K562 (cell line): ENCODE measurements at regions not wholly inside any gene's neighbourhood (a gene's known extent, or its start where the extent isn't known, plus 50 kb on each side); places are given as distances from the start of the nearest gene placed in this dataset.

Experiments used
- ATAC-seq: fragments of 200-7000 bp; cut with Tn5 transposase; 3 replicates; pipeline ENCODE4 v1.9.1; 2020; ENCODE audit warnings: moderate library complexity
- BruUV-seq: library from RNA; stranded (reverse); fragments of 400-500 nt; replicated peaks from 2 replicates; lab custom pipeline; 2021; lab: Mats Ljungman, UMichigan
- CTCF ChIA-PET: fragments of 300-600 bp; formaldehyde crosslinking; extraction: SDS; loops from one replicate; lab custom pipeline; 2021; ENCODE audit warnings: low intra/inter-chr PET ratio; lab: Yijun Ruan, JAX
- POLR2A ChIA-PET: fragments of 300-600, 350-650 bp; sonication (Branson Sonifier 250); formaldehyde crosslinking; extraction: SDS; loops from one replicate; lab custom pipeline; 2021; ENCODE audit warnings: antibody characterized with exemption, inconsistent platforms; lab: Yijun Ruan, JAX
- DNase-seq, 4 experiments: peaks; one replicate each; pipeline versions ENCODE4 v3.0.0 to v3.0.0-alpha.2; 2011 to 2018; ENCODE audit warnings: low spot score in 3 of 4, mixed read lengths in 3 of 4; ENCODE audit errors: extremely low read depth in 1 of 4
- FAIRE-seq: peaks from 2 replicates; lab custom pipeline; 2011; peaks lifted over from hg19 to GRCh38; lab: Jason Lieb, UNC
- H2AFZ ChIP-seq: 2 replicates; pipeline ENCODE4 v1.6.0; 2011; ENCODE audit warnings: low read depth, low read length, control low read depth, inconsistent platforms
- H3K27ac ChIP-seq: fragments of 200-600 bp; 3 replicates; pipeline ENCODE4 v1.8.0; 2011; ENCODE audit warnings: low read depth, mild to moderate bottlenecking, control low read depth, inconsistent platforms, low read length, moderate library complexity, mixed read lengths; ENCODE audit errors: extremely low read depth
- H3K27me3 ChIP-seq, 2 experiments: fragments of 300-600 bp in 1 of 2; 2 replicates in 1 of 2; 3 replicates in 1 of 2; pipeline versions ENCODE4 v1.6.0 to v1.8.0; 2011; ENCODE audit warnings: inconsistent platforms in 2 of 2, low read length in 2 of 2, mild to moderate bottlenecking in 1 of 2, mixed read lengths in 1 of 2, moderate library complexity in 1 of 2; ENCODE audit not compliant: control insufficient read depth in 2 of 2, insufficient read depth in 2 of 2
- H3K36me3 ChIP-seq: fragments of 300-600 bp; 3 replicates; pipeline ENCODE4 v1.8.0; 2011; ENCODE audit warnings: mild to moderate bottlenecking, low read length, inconsistent platforms; ENCODE audit not compliant: control insufficient read depth, insufficient read depth
- H3K4me1 ChIP-seq, 2 experiments: fragments of 200-600 bp in 1 of 2; replicated peaks in 1 of 2; 2 replicates in 1 of 2; 3 replicates in 1 of 2; pipeline versions ENCODE4 v1.5.1 to v1.8.0; 2011; ENCODE audit warnings: inconsistent platforms in 2 of 2, low read length in 2 of 2, mild to moderate bottlenecking in 1 of 2, mixed read lengths in 1 of 2, moderate library complexity in 1 of 2; ENCODE audit not compliant: control insufficient read depth in 2 of 2, insufficient read depth in 2 of 2
- H3K4me2 ChIP-seq: 2 replicates; pipeline ENCODE4 v1.6.1; 2011; ENCODE audit warnings: low read length, control low read depth, inconsistent platforms, mixed read lengths; ENCODE audit not compliant: insufficient read depth
- H3K4me3 ChIP-seq: fragments of 200-600 bp; sonication (generic), shearing (Covaris generic); 2 replicates; pipeline ENCODE4 v1.5.1; 2016; ENCODE audit warnings: control low read depth, inconsistent platforms
- H3K79me2 ChIP-seq: fragments of 200-600 bp; 3 replicates; pipeline ENCODE4 v1.8.0; 2011; ENCODE audit warnings: low read length, inconsistent platforms; ENCODE audit not compliant: control insufficient read depth, insufficient read depth
- H3K9ac ChIP-seq, 2 experiments: 2 replicates each; pipeline versions ENCODE4 v1.6.0 to v1.6.1; 2011; ENCODE audit warnings: low read depth in 2 of 2, low read length in 2 of 2, control low read depth in 1 of 2, inconsistent platforms in 1 of 2, mild to moderate bottlenecking in 1 of 2, mixed read lengths in 1 of 2; ENCODE audit not compliant: insufficient read depth in 1 of 2
- H3K9me1 ChIP-seq: one replicate; pipeline ENCODE4 v1.6.0; 2011; ENCODE audit warnings: inconsistent platforms, mild to moderate bottlenecking, low read length, moderate library complexity; ENCODE audit not compliant: control insufficient read depth, insufficient read depth
- H3K9me3 ChIP-seq: replicated peaks from 2 replicates; pipeline ENCODE4 v1.5.1; 2011; ENCODE audit warnings: low read depth, low read length, inconsistent platforms; ENCODE audit not compliant: control insufficient read depth, insufficient read depth
- H4K20me1 ChIP-seq: replicated peaks from 2 replicates; pipeline ENCODE4 v1.6.1; 2011; ENCODE audit warnings: low read length, inconsistent platforms, mixed read lengths; ENCODE audit not compliant: control insufficient read depth, insufficient read depth
- CAMTA2 ChIP-seq: fragments of 250-450 bp; sonication (Bioruptor Pico); conservative IDR thresholded peaks from 2 replicates; pipeline ENCODE4 v1.5.1; 2022
- HDAC3 ChIP-seq: fragments of 450-650 bp; IDR thresholded peaks from 2 replicates; pipeline ENCODE4 v1.6.1; 2018; ENCODE audit warnings: borderline replicate concordance, mild to moderate bottlenecking, moderate library complexity; ENCODE audit not compliant: partially characterized antibody
- MTA1 ChIP-seq: fragments of 450-650 bp; IDR thresholded peaks from 2 replicates; pipeline ENCODE4 v1.6.1; 2017; ENCODE audit warnings: borderline replicate concordance
- MYBL2 ChIP-seq, 2 experiments: fragments of 450-650 bp in 1 of 2; sonication (generic) in 1 of 2; formaldehyde crosslinking in 1 of 2; IDR thresholded peaks; 2 replicates each; pipeline versions ENCODE4 v1.6.1 to v1.8.1; 2017 to 2022; ENCODE audit warnings: borderline replicate concordance in 1 of 2, inconsistent platforms in 1 of 2, low read depth in 1 of 2, mild to moderate bottlenecking in 1 of 2, missing genetic modification reagents in 1 of 2, moderate library complexity in 1 of 2
- ZNF407 ChIP-seq: fragments of 450-650 bp; IDR thresholded peaks from 2 replicates; pipeline ENCODE4 v1.6.1; 2016; ENCODE audit warnings: low read depth
- WGBS: fragments of 100-300 bp; shearing (Covaris generic); methylation state at CpG from one replicate; pipeline ENCODE4 v1.1.6; 2016; ENCODE audit warnings: low coverage, mixed read lengths; ENCODE audit not compliant: insufficient coverage; ENCODE audit errors: missing lambda C conversion rate; 5-methylcytosine and 5-hydroxymethylcytosine counted together
- in situ Hi-C: fragments of 300-500 bp; cut with MboI; formaldehyde crosslinking; loops from 4 replicates; pipeline ENCODE4 v1.15.0; 2018; ENCODE audit warnings: inconsistent platforms, mixed read lengths
- intact Hi-C: fragments of 100-400 bp; cut with micrococcal nuclease; formaldehyde crosslinking; loops from 2 replicates; pipeline ENCODE4 v1.14.2; 2022
- TF ChIP-seq, protein P1 (sequence below): fragments of 450-650 bp; formaldehyde crosslinking; conservative IDR thresholded peaks from 2 replicates; pipeline ENCODE4 v1.4.0; 2022; ENCODE audit warnings: mild to moderate bottlenecking, missing genetic modification characterization

- TF ChIP-seq, protein P1, sequence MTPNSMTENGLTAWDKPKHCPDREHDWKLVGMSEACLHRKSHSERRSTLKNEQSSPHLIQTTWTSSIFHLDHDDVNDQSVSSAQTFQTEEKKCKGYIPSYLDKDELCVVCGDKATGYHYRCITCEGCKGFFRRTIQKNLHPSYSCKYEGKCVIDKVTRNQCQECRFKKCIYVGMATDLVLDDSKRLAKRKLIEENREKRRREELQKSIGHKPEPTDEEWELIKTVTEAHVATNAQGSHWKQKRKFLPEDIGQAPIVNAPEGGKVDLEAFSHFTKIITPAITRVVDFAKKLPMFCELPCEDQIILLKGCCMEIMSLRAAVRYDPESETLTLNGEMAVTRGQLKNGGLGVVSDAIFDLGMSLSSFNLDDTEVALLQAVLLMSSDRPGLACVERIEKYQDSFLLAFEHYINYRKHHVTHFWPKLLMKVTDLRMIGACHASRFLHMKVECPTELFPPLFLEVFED (CRISPR knock-in tag) = no peak
- no peak for TF ChIP-seq MTA1
- TF ChIP-seq HDAC3 = no peak
Observed at GRCh38 chr12:105469701-105470100, 139.2 kb downstream of the C12orf75 start (continued).

DNA sequence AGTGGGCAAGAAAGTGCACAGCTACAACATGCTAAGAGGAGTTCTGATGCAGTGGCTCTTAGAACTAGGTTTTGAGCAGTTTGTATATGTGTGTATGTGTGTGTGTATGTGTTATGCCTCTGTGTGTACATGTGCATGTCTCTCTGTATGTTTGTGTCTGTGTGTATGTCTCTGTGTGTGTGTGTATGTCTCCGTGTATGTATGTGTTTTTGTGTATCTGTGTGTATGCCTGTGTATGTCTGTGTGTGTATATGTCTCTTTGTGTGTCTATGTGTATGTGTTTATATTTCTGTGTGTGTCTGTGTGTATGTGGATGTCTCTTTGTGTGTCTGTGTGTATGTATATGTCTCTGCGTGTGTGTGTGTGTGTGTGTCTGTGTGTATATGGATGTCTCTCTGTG, 139.6 kb downstream of the C12orf75 start:
- CTCF ChIA-PET = no interaction called here

More for the DNA sequence above, 139.6 kb downstream of the C12orf75 start:
- no peak for ATAC-seq
- Histone ChIP-seq H4K20me1 (no peaks in the 10 kb centered on the region), H3K4me2 (no peak overlapping the region), H3K9ac (no peak overlapping the region), H3K4me3 (no peak overlapping the region), H3K27me3 (peaks cover 0 to 5% of the 10 kb centered on the region in 2 experiments; a peak in 1 of 5 replicates), H3K4me1 (no peaks in the 10 kb centered on the region), H3K36me3 (no peaks in the 10 kb centered on the region), H2AFZ (no peak overlapping the region), H3K9me3 (no peaks in the 10 kb centered on the region), H3K27ac (no peak overlapping the region; the same call in 2 of the 3 replicates), H3K79me2 (no peaks in the 10 kb centered on the region), H3K9me1 (no peaks in the 10 kb centered on the region)
- in situ Hi-C loops = no loop called here
- DNase-seq = no peak
- 0% methylated on average over 2 of the region's 2 CpGs for WGBS
- POLR2A ChIA-PET = interaction anchor here (1.1 kb wide), 1 partner anchor 14 kb away, joined by 4 read pairs; no protein-coding TSS in a partner anchor
- BruUV-seq = no TSS peak
- no peak for FAIRE-seq
- intact Hi-C loops = no loop called here
- TF ChIP-seq MYBL2 (IDR thresholded peaks at IDR 0.05; ENCODE audit: low read depth) = no peak
- no peak for TF ChIP-seq MYBL2 (CRISPR knock-in tag; IDR thresholded peaks at IDR 0.05; ENCODE audit: borderline replicate concordance)
- TF ChIP-seq CAMTA2 (CRISPR knock-in tag) = no peak
- TF ChIP-seq ZNF407 = no peak
